Superior temporal gyrus (tissue), 1 donor: ENCODE measurements at regions not wholly inside any gene's neighbourhood (a gene's known extent, or its start where the extent isn't known, plus 50 kb on each side); places are given as distances from the start of the nearest gene placed in this dataset.
"Not testable (repeated sequence)": the region's sequence is repeated elsewhere in the genome, so short reads cannot be mapped to it uniquely, and the experiment has no call there.

Experiments
- DNase-seq: peaks from one replicate; pipeline ENCODE4 v3.0.0-alpha.2; 2016; ENCODE audit errors: extremely low spot score

DNA sequence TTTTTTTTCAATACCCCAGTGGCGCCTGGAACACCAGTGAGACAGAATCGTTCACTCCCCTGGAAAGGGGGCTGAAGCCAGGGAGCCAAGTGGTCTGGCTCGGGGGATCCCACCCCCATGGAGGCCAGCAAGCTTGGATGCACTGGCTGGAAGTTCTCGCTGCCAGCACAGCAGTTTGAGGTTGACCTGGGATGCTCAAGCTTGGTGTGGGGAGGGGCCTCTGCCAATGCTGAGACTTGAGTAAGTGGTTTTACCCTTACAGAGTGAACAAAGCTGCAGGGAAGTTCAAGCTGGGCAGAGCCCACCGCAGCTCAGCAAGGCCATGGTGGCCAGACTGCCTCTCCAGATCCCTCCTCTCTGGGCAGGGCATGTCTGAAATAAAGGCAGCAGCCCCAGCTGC is 276.2 kb upstream of the CNTN6 start:
- DNase-seq, result no peak

GRCh38 chr3:834679-835078 is 258.1 kb upstream of the CNTN6 start:
- DNase-seq, result no peak

- DNase-seq, result no peak
Observed at GRCh38 chr3:835096-835495, 257.7 kb upstream of the CNTN6 start.

DNA sequence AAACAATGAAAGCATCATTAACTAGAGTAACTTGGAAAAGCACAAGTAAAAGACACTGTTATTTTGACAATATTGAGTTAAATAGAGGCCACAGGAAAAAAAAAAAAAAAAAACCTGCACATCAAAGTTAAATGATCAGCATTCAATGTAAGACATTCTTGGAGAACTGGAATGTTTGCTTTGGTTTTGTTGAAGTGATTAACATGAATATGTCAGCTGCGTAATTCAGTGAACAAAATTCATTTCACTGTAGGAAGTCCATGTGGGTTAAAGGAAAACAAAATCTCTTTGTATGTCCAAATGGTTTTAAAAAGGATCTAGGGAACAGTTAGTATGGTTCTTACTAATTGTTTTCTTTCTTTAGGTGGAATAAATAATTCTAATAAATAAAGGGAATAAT is 252.8 kb upstream of the CNTN6 start:
- DNase-seq, result no peak

DNA sequence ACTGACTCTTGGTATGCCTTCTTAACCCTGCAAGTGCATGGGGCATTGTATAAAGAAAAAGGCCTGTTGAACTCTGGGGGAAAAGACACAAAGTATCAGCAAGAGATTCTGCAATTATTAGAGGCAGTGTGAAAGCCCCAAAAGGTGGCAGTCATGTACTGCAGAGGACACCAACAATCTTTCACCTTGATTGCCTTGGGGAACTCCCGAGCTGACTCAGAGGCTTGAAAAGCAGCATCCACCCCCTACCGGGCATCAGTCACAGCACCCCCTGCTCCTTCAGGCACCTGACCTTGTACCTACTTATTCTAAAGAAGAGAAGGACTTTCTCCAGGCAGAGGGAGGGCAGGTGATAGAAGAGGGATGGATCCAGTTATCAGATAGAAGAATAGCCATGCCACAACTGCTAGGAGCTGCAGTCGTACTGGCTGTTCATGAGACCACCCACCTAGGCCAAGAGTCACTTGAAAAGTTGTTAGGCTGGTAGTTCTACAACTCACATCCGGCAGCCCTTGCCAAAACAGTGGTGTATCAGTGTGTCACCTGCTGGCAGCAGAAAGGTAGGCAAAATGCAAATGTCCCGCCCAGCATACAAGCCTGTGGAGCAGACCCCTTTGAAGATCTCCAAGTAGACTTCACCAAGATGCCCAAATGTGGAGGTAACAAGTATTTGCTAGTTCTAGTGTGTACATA is 241.6 kb upstream of the CNTN6 start:
- no peak for DNase-seq

DNA sequence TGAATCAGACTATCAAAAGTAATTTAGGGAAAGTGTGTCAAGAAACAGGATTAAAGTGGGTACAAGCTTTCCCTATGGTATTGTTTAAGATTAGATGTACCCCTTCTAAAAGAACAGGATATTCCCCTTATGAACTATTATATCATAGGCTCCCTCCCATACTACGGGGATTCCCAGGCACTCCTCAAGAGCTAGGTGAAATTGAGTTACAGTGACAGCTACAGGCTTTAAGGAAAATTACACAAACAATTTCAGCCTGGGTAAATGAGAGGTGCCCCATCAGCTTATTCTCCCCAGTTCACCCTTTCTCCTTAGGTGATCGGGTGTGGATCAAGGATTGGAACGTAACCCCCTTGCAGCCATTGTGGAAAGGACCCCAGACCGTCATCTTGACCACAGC is 240.8 kb upstream of the CNTN6 start:
- no peak for DNase-seq

DNA sequence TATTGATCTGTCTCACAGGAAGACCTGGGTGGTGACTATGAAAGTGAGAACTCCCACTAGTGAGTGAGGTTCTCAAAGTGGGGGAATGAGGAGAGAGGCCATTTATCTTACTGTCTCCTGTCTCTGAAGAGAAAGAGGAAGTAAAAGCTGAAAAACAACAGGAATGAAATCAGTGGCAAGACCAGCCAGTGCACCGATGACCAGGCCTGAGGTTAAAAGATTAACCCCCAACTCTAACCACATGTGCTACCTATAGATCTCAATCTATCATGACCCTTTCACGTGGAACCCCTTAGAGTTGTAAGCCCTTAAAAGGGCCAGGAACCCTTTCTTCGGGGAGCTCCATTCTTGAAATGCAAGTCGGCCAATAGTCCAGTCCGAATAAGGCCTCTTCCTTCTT is 239.3 kb upstream of the CNTN6 start:
- no peak for DNase-seq

DNA sequence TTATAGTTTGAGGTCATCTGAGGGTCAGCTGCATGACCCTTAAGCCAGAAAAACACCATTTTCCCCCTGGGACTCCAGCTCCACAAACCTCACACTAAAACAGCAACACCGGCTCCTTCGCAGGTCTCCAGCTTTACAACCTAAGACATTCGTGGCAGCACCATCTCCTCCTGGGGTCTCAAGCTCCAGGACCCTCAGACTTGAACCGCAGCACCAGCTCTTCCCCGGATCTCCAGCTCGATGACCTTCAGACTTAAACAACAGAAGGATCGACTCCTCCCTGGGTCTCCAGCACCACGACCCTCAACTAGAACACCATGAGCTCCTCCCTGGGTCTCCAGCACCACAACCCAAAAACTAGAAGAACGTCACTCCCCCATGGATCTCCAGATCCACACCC is 233.7 kb upstream of the CNTN6 start:
- DNase-seq, result no peak

DNA sequence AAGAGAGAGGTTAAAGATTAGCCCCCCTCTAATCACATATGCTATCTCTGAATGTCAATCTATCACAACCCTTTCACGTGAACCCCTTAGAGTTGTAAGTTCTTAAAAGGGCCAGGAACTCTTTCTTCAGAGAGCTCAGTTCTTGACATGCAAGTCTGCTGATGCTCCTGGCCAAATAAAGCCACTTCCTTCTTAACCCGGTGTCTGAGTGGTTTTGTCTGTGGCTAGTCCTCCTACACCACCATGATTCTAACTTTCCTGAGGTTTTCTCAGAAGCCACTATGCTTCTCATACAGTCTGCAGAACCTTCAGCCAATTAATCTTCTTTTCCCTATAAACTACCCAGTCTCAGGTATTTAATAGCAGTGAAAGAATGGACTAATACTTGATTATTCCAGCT is 231.1 kb upstream of the CNTN6 start:
- no peak for DNase-seq

DNA sequence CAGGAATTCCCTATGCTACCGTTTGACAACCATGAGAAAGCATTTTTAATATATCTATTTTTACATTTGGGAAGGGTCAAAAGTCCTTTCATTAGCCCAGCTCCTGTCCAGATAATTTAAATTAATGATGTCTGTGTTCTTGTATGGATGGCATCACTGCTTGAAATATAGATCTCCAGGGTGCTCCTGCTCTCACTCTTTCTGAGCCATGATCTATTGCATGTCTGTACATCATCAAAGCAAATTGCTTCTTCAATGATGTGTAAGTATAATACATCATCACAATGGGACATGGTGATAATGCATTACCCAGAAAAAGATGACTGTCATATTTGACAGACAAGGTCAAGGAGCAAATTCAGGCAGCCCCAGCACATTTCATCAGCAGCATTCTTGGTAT is 223.6 kb upstream of the CNTN6 start:
- DNase-seq, result no peak

- DNase-seq, result no peak
Observed at GRCh38 chr3:869734-870133, 223.1 kb upstream of the CNTN6 start.

- no peak for DNase-seq
Observed at GRCh38 chr3:871651-872050, 221.2 kb upstream of the CNTN6 start.

- no peak for DNase-seq
Observed at GRCh38 chr3:877001-877400, 215.8 kb upstream of the CNTN6 start.

- DNase-seq, result no peak
Observed at GRCh38 chr3:878746-879145, 214.1 kb upstream of the CNTN6 start.

GRCh38 chr3:880371-880770 is 212.5 kb upstream of the CNTN6 start:
- no peak for DNase-seq

- DNase-seq, result no peak
Observed at GRCh38 chr3:882533-882932, 210.3 kb upstream of the CNTN6 start.

- DNase-seq, result no peak
Observed at GRCh38 chr3:901953-902778, 190.7 kb upstream of the CNTN6 start.

- no peak for DNase-seq
Observed at GRCh38 chr3:905217-905616, 187.6 kb upstream of the CNTN6 start.

GRCh38 chr3:906739-907138 is 186.1 kb upstream of the CNTN6 start:
- DNase-seq, result no peak

- DNase-seq, result no peak
Observed at GRCh38 chr3:908839-909238, 184.0 kb upstream of the CNTN6 start.

- DNase-seq, result not testable (repeated sequence)
Observed at GRCh38 chr3:912717-913116, 180.1 kb upstream of the CNTN6 start.

DNA sequence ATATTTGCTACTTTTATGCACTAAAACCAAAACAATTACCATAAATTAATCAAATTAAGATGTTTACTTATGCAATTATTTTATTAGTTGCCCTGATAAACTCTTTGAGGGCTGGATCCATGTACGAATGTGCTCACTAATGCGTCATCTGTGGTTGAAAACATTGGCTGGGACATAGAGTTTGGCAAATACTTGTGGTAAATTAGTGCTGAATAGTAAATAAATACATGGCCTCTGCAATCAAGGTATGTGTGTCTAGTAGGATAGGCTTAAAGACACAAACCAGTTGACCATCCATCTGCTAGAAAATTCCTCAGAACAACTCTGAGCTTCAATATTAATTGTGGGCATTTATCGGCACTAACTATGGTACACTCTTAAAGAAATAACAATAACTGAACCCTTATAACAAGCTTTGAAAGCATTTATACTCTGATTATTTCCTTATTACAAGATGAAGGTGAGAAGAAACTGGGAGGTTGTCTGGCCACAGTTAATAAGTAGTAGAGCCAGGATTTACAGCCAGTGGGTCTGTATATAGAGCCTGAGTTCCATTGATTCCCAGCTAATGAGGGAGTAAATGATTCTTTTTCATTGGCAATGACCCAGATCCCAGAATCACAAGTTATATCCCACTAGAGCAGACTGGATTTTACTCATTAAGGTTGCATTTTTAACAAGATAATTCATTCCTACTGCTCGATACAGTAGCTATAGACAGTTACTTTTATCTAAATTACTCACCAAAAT is 169.5 kb upstream of the CNTN6 start:
- no peak for DNase-seq

DNA sequence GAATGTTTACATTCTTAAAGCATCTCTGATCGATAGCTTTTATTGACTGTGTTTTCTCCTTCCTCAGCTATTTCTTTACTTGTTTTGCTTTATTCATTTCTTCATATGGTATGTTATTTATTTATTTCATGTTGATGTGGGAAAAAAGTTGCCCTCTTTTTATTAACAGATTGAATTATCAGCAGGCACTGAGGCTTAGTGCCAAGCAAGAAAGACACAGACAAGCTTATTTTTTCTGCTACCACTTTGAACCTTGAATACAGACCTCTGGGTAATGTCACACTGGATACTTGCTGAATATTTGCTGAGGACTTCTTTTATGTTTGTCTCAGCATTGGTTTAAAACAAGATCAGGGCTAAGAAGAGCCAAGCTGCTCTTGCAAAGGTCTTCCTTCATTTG is 162.0 kb upstream of the CNTN6 start:
- no peak for DNase-seq
